DOHH2 (cell line): ENCODE measurements at regions not wholly inside any gene's neighbourhood (a gene's known extent, or its start where the extent isn't known, plus 50 kb on each side); places are given as distances from the start of the nearest gene placed in this dataset.

Experiments used
- H3F3A ChIP-seq: fragments of 200-600 bp; sonication (generic), shearing (Covaris generic); 2 replicates; pipeline ENCODE4 v1.6.0; 2016; ENCODE audit warnings: antibody characterized with exemption, mild to moderate bottlenecking; ENCODE audit not compliant: control insufficient read depth, insufficient read depth
- H3K27ac ChIP-seq: fragments of 200-600 bp; sonication (generic); 2 replicates; pipeline ENCODE4 v1.5.1; 2014; ENCODE audit warnings: low read depth, mild to moderate bottlenecking, low read length, moderate library complexity
- H3K27me3 ChIP-seq: fragments of 200-600 bp; sonication (generic); 2 replicates; pipeline ENCODE4 v1.6.1; 2014; ENCODE audit warnings: mild to moderate bottlenecking, low read length, mixed read lengths; ENCODE audit not compliant: control insufficient read depth
- H3K36me3 ChIP-seq: fragments of 200-600 bp; sonication (generic); 2 replicates; pipeline ENCODE4 v1.6.1; 2014; ENCODE audit warnings: mild to moderate bottlenecking, low read length, moderate library complexity, mixed read lengths; ENCODE audit not compliant: control insufficient read depth
- H3K4me1 ChIP-seq: fragments of 200-600 bp; sonication (generic); 2 replicates; pipeline ENCODE4 v1.6.1; 2014; ENCODE audit warnings: mild to moderate bottlenecking, low read length, mixed read lengths; ENCODE audit not compliant: control insufficient read depth
- H3K4me2 ChIP-seq: fragments of 200-600 bp; sonication (generic); 2 replicates; pipeline ENCODE4 v1.6.0; 2014; ENCODE audit warnings: mild to moderate bottlenecking, low read length, moderate library complexity
- H3K4me3 ChIP-seq: fragments of 200-600 bp; sonication (generic); 2 replicates; pipeline ENCODE4 v1.5.1; 2014; ENCODE audit warnings: mild to moderate bottlenecking, low read length, mixed read lengths
- H3K79me2 ChIP-seq: fragments of 200-600 bp; sonication (generic); 2 replicates; pipeline ENCODE4 v1.6.1; 2014; ENCODE audit warnings: mild to moderate bottlenecking, low read length, mixed read lengths; ENCODE audit not compliant: control insufficient read depth
- H3K9me2 ChIP-seq: fragments of 200-600 bp; sonication (generic); replicated peaks from 2 replicates; pipeline ENCODE4 v1.6.1; 2014; ENCODE audit warnings: mild to moderate bottlenecking, low read length, mixed read lengths; ENCODE audit not compliant: control insufficient read depth
- H3K9me3 ChIP-seq: fragments of 200-600 bp; sonication (generic); 2 replicates; pipeline ENCODE4 v1.6.1; 2014; ENCODE audit warnings: antibody characterized with exemption, low read length, mixed read lengths; ENCODE audit not compliant: control insufficient read depth, insufficient read depth
- H4K20me1 ChIP-seq: fragments of 200-600 bp; sonication (generic); 2 replicates; pipeline ENCODE4 v1.6.0; 2014; ENCODE audit warnings: low read depth, mild to moderate bottlenecking, antibody characterized with exemption, low read length, moderate library complexity; ENCODE audit not compliant: control insufficient read depth, insufficient read depth
- CTCF ChIP-seq: fragments of 200-600 bp; sonication (generic); IDR thresholded peaks from one replicate; pipeline ENCODE4 v1.5.1; 2014; ENCODE audit warnings: antibody characterized with exemption, mild to moderate bottlenecking, low read depth, low read length; ENCODE audit not compliant: poor library complexity, severe bottlenecking
- EZH2phosphoT487 ChIP-seq: fragments of 200-600 bp; sonication (generic); IDR thresholded peaks from 2 replicates; pipeline ENCODE4 v1.6.1; 2017; ENCODE audit warnings: borderline replicate concordance, mild to moderate bottlenecking, antibody characterized with exemption, low read length, moderate library complexity, mixed read lengths

GRCh38 chr2:90207454-90208058 lies 1516.1 kb downstream of the RPIA start:
- no peaks in the 10 kb centered on the region for H4K20me1 ChIP-seq
- no peaks in the 10 kb centered on the region for H3K9me2 ChIP-seq
- no peaks in the 10 kb centered on the region for H3K79me2 ChIP-seq
- no peak overlapping the region for H3K4me3 ChIP-seq
- H3K9me3 ChIP-seq: peaks cover 7% of the 10 kb centered on the region
- H3K27me3 ChIP-seq: no peaks in the 10 kb centered on the region
- H3K4me2 ChIP-seq: no peak overlapping the region
- peaks cover 53% of the 10 kb centered on the region for H3K4me1 ChIP-seq
- H3F3A ChIP-seq: no peaks in the 10 kb centered on the region
- no peak for TF ChIP-seq EZH2phosphoT487
- TF ChIP-seq CTCF: peak; percentile 67
- H3K36me3 ChIP-seq: no peaks in the 10 kb centered on the region
- H3K27ac ChIP-seq: no peak overlapping the region

GRCh38 chr2:90209009-90209408 lies 1517.5 kb downstream of the RPIA start:
- peak overlapping the region; percentile 78 for H3K4me2 ChIP-seq
- no peaks in the 10 kb centered on the region for H3K27me3 ChIP-seq
- no peaks in the 10 kb centered on the region for H4K20me1 ChIP-seq
- H3K79me2 ChIP-seq: no peaks in the 10 kb centered on the region
- TF ChIP-seq CTCF (no peak), EZH2phosphoT487 (no peak)
- H3K4me3 ChIP-seq: no peak overlapping the region
- no peaks in the 10 kb centered on the region for H3K9me2 ChIP-seq
- peaks cover 7% of the 10 kb centered on the region for H3K9me3 ChIP-seq
- H3K36me3 ChIP-seq: no peaks in the 10 kb centered on the region
- no peaks in the 10 kb centered on the region for H3F3A ChIP-seq
- H3K4me1 ChIP-seq: peaks cover 58% of the 10 kb centered on the region
- H3K27ac ChIP-seq: no peak overlapping the region

- no peaks in the 10 kb centered on the region for H3K79me2 ChIP-seq
- H3K4me2 ChIP-seq: peak overlapping the region; percentile 78
- no peaks in the 10 kb centered on the region for H3F3A ChIP-seq
- peak overlapping the region; percentile 48 for H3K4me3 ChIP-seq
- H4K20me1 ChIP-seq: no peaks in the 10 kb centered on the region
- H3K4me1 ChIP-seq: peaks cover 61% of the 10 kb centered on the region
- peaks cover 7% of the 10 kb centered on the region for H3K9me3 ChIP-seq
- H3K27ac ChIP-seq: no peak overlapping the region
- no peaks in the 10 kb centered on the region for H3K27me3 ChIP-seq
- TF ChIP-seq EZH2phosphoT487: no peak
- no peak for TF ChIP-seq CTCF
- H3K9me2 ChIP-seq: no peaks in the 10 kb centered on the region
- H3K36me3 ChIP-seq: no peaks in the 10 kb centered on the region
These were observed 1518.3 kb downstream of the RPIA start for GRCh38 chr2:90209806-90210205.
